HepG2 (cell line): ENCODE measurements at regions not wholly inside any gene's neighbourhood (a gene's known extent, or its start where the extent isn't known, plus 50 kb on each side); places are given as distances from the start of the nearest gene placed in this dataset.

Source experiments
- AGO2 ChIP-seq: fragments of 200-400 bp; formaldehyde crosslinking; optimal IDR thresholded peaks from 2 replicates; pipeline ENCODE3; 2017; ENCODE audit warnings: mild to moderate bottlenecking, low read depth, low read length, moderate library complexity
- KDM4B ChIP-seq: sonication (generic); formaldehyde crosslinking; IDR thresholded peaks from 2 replicates; pipeline ENCODE4 v1.4.0; 2020; ENCODE audit warnings: missing genetic modification reagents
- ZNF83 ChIP-seq: sonication (generic); formaldehyde crosslinking; IDR thresholded peaks from 2 replicates; pipeline ENCODE4 v1.4.0; 2020; ENCODE audit warnings: missing genetic modification reagents, mild to moderate bottlenecking, borderline replicate concordance
- TF ChIP-seq, protein P1 (sequence below): sonication (generic); formaldehyde crosslinking; IDR thresholded peaks from 2 replicates; pipeline ENCODE4 v1.5.0; 2020; ENCODE audit warnings: mild to moderate bottlenecking, missing genetic modification reagents, moderate library complexity
- TF ChIP-seq, protein P2 (sequence below): sonication (generic); formaldehyde crosslinking; IDR thresholded peaks from 2 replicates; pipeline ENCODE4 v1.8.1; 2022; ENCODE audit warnings: mild to moderate bottlenecking, missing genetic modification reagents
- TF ChIP-seq, protein P3 (sequence below), 2 experiments: sonication (generic) in 1 of 2; formaldehyde crosslinking in 1 of 2; IDR thresholded peaks; 2 replicates each; pipeline versions ENCODE4 v1.4.0 to v1.6.1; 2018 to 2020; ENCODE audit warnings: missing genetic modification reagents in 2 of 2, borderline replicate concordance in 1 of 2, low read depth in 1 of 2, mild to moderate bottlenecking in 1 of 2, missing biosample characterization in 1 of 2

DNA sequence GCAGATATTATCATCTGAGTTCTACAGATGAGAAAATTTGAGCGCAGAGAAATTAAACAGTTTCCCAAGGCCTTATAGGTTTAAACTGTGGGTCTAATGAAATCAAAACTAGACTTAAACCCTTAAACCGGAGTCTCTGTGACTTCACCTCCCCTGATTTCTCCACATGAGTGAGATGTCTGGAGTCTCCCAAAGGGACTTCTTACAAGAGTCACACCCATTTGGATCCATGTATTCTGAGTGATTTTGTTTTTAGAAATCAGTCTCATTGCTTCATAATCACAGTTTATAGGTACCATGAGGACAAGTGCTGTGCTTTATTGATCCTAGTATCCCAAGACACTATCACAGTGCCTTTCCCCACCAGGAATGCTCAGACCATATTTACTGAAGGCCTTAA lies 206.0 kb upstream of the JUN start:
- TF ChIP-seq ZNF83 (CRISPR knock-in tag) (no peak), KDM4B (CRISPR knock-in tag) (no peak), AGO2 (no peak)
- TF ChIP-seq, protein P1, sequence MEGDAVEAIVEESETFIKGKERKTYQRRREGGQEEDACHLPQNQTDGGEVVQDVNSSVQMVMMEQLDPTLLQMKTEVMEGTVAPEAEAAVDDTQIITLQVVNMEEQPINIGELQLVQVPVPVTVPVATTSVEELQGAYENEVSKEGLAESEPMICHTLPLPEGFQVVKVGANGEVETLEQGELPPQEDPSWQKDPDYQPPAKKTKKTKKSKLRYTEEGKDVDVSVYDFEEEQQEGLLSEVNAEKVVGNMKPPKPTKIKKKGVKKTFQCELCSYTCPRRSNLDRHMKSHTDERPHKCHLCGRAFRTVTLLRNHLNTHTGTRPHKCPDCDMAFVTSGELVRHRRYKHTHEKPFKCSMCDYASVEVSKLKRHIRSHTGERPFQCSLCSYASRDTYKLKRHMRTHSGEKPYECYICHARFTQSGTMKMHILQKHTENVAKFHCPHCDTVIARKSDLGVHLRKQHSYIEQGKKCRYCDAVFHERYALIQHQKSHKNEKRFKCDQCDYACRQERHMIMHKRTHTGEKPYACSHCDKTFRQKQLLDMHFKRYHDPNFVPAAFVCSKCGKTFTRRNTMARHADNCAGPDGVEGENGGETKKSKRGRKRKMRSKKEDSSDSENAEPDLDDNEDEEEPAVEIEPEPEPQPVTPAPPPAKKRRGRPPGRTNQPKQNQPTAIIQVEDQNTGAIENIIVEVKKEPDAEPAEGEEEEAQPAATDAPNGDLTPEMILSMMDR: no peak
- TF ChIP-seq, protein P2, sequence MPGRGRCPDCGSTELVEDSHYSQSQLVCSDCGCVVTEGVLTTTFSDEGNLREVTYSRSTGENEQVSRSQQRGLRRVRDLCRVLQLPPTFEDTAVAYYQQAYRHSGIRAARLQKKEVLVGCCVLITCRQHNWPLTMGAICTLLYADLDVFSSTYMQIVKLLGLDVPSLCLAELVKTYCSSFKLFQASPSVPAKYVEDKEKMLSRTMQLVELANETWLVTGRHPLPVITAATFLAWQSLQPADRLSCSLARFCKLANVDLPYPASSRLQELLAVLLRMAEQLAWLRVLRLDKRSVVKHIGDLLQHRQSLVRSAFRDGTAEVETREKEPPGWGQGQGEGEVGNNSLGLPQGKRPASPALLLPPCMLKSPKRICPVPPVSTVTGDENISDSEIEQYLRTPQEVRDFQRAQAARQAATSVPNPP (CRISPR knock-in tag): no peak
- TF ChIP-seq, protein P3, sequence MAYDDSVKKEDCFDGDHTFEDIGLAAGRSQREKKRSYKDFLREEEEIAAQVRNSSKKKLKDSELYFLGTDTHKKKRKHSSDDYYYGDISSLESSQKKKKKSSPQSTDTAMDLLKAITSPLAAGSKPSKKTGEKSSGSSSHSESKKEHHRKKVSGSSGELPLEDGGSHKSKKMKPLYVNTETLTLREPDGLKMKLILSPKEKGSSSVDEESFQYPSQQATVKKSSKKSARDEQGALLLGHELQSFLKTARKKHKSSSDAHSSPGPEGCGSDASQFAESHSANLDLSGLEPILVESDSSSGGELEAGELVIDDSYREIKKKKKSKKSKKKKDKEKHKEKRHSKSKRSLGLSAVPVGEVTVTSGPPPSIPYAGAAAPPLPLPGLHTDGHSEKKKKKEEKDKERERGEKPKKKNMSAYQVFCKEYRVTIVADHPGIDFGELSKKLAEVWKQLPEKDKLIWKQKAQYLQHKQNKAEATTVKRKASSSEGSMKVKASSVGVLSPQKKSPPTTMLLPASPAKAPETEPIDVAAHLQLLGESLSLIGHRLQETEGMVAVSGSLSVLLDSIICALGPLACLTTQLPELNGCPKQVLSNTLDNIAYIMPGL (CRISPR knock-in tag; IDR thresholded peaks at IDR 0.05; ENCODE audit: borderline replicate concordance in 1 of 2, low read depth in 1 of 2): no peak
